SKM-1 (cell line): ENCODE measurements at regions not wholly inside any gene's neighbourhood (a gene's known extent, or its start where the extent isn't known, plus 50 kb on each side); places are given as distances from the start of the nearest gene placed in this dataset.
A peak's percentile ranks its signal among the peaks of the same experiment; 100 is the strongest.
"Not testable (repeated sequence)": the region's sequence is repeated elsewhere in the genome, so short reads cannot be mapped to it uniquely, and the experiment has no call there.

Source experiments
- DNase-seq: peaks from one replicate; lab custom pipeline; 2025; ENCODE audit not compliant: unreplicated experiment; lab: John Stamatoyannopoulos, UW

- peak; percentile 64 for DNase-seq
Observed at GRCh38 chr15:77910030-77910911, 167.2 kb downstream of the TBC1D2B start.

- no peak for DNase-seq
Observed at GRCh38 chr15:77909182-77909940, 168.2 kb downstream of the TBC1D2B start.

- DNase-seq, result not testable (repeated sequence)
Observed at GRCh38 chr15:77908752-77909111, 168.8 kb downstream of the TBC1D2B start.

- peak; percentile 24 for DNase-seq
Observed at GRCh38 chr15:77907824-77908751, 169.4 kb downstream of the TBC1D2B start.

GRCh38 chr15:77906062-77906990 is 171.2 kb downstream of the TBC1D2B start:
- not testable (repeated sequence) for DNase-seq

GRCh38 chr15:77905301-77905920 is 172.1 kb downstream of the TBC1D2B start:
- no peak for DNase-seq

- no peak for DNase-seq
Observed at GRCh38 chr15:77904901-77905300, 172.6 kb downstream of the TBC1D2B start.

- no peak for DNase-seq
Observed at GRCh38 chr15:77904436-77904821, 173.1 kb downstream of the TBC1D2B start.

GRCh38 chr15:77903761-77904435 is 173.6 kb downstream of the TBC1D2B start:
- not testable (repeated sequence) for DNase-seq

- not testable (repeated sequence) for DNase-seq
Observed at GRCh38 chr15:77902921-77903760, 174.4 kb downstream of the TBC1D2B start.

GRCh38 chr15:77901921-77902750 is 175.4 kb downstream of the TBC1D2B start:
- no peak for DNase-seq

GRCh38 chr15:77901251-77901881 is 176.1 kb downstream of the TBC1D2B start:
- no peak for DNase-seq

GRCh38 chr15:77900331-77900963 is 177.1 kb downstream of the TBC1D2B start:
- DNase-seq, result not testable (repeated sequence)

GRCh38 chr15:77899776-77900175 is 177.7 kb downstream of the TBC1D2B start:
- not testable (repeated sequence) for DNase-seq

GRCh38 chr15:77898811-77899730 is 178.4 kb downstream of the TBC1D2B start:
- no peak for DNase-seq
